AG08395 (cell line): ENCODE measurements at regions not wholly inside any gene's neighbourhood (a gene's known extent, or its start where the extent isn't known, plus 50 kb on each side); places are given as distances from the start of the nearest gene placed in this dataset.
"Not testable (repeated sequence)": the region's sequence is repeated elsewhere in the genome, so short reads cannot be mapped to it uniquely, and the experiment has no call there.

Experiments
- DNase-seq: peaks from one replicate; pipeline ENCODE4 v3.0.0; 2012; ENCODE audit warnings: mixed read lengths, low spot score

- DNase-seq: no peak
These were observed 91.9 kb upstream of the BCL2L14 start for GRCh38 chr12:11978726-11979384.

GRCh38 chr12:11980115-11980514, 90.6 kb upstream of the BCL2L14 start:
- no peak for DNase-seq

GRCh38 chr12:11981121-11981733, 89.5 kb upstream of the BCL2L14 start:
- DNase-seq: no peak

GRCh38 chr12:11984417-11984816, 86.3 kb upstream of the BCL2L14 start:
- no peak for DNase-seq

GRCh38 chr12:11986165-11986564, 84.6 kb upstream of the BCL2L14 start:
- DNase-seq: no peak

- DNase-seq: no peak
These were observed 82.8 kb upstream of the BCL2L14 start for GRCh38 chr12:11987901-11988300.

GRCh38 chr12:11991604-11992003, 79.1 kb upstream of the BCL2L14 start:
- peak; percentile 55 for DNase-seq

GRCh38 chr12:11992515-11992914, 78.2 kb upstream of the BCL2L14 start:
- DNase-seq: no peak

GRCh38 chr12:11998307-11998943, 72.3 kb upstream of the BCL2L14 start:
- not testable (repeated sequence) for DNase-seq

- DNase-seq: no peak
These were observed 71.8 kb upstream of the BCL2L14 start for GRCh38 chr12:11998944-11999315.

- no peak for DNase-seq
These were observed 67.1 kb upstream of the BCL2L14 start for GRCh38 chr12:12003609-12004008.

GRCh38 chr12:12004524-12004923, 66.2 kb upstream of the BCL2L14 start:
- DNase-seq: no peak

GRCh38 chr12:12007001-12007712, 63.6 kb upstream of the BCL2L14 start:
- no peak for DNase-seq

- no peak for DNase-seq
These were observed 63.0 kb upstream of the BCL2L14 start for GRCh38 chr12:12007713-12008231.

- DNase-seq: no peak
These were observed 62.4 kb upstream of the BCL2L14 start for GRCh38 chr12:12008232-12008850.

GRCh38 chr12:12008931-12009611, 61.7 kb upstream of the BCL2L14 start:
- DNase-seq: peak; percentile 64

- not testable (repeated sequence) for DNase-seq
These were observed 60.9 kb upstream of the BCL2L14 start for GRCh38 chr12:12009749-12010276.

GRCh38 chr12:12010277-12011039, 60.3 kb upstream of the BCL2L14 start:
- peak; percentile 69 for DNase-seq

- no peak for DNase-seq
These were observed 58.9 kb upstream of the BCL2L14 start for GRCh38 chr12:12011880-12012260.

GRCh38 chr12:12015073-12015685, 55.6 kb upstream of the BCL2L14 start:
- no peak for DNase-seq
